ENCODE measurements at regions not wholly inside any gene's neighbourhood (a gene's known extent, or its start where the extent isn't known, plus 50 kb on each side); places are given as distances from the start of the nearest gene placed in this dataset.
"Not testable (repeated sequence)": the region's sequence is repeated elsewhere in the genome, so short reads cannot be mapped to it uniquely, and the experiment has no call there.

- no peak for DNase-seq (ENCODE audit: low spot score)
These were observed 308.9 kb upstream of the EXOC2 start for GRCh38 chr6:1001655-1002349.

GRCh38 chr6:999552-999951 is 306.6 kb upstream of the EXOC2 start:
- DNase-seq (ENCODE audit: low spot score), result no peak

GRCh38 chr6:998551-998950 is 305.6 kb upstream of the EXOC2 start:
- no peak for DNase-seq (ENCODE audit: low spot score)

GRCh38 chr6:996271-996852 is 303.4 kb upstream of the EXOC2 start:
- DNase-seq (ENCODE audit: low spot score), result no peak

GRCh38 chr6:991192-991591 is 298.3 kb upstream of the EXOC2 start:
- no peak for DNase-seq (ENCODE audit: low spot score)

- DNase-seq (ENCODE audit: low spot score), result no peak
These were observed 291.1 kb upstream of the EXOC2 start for GRCh38 chr6:984031-984430.

GRCh38 chr6:978937-979685 is 286.2 kb upstream of the EXOC2 start:
- DNase-seq (ENCODE audit: low spot score), result no peak

- DNase-seq (ENCODE audit: low spot score), result not testable (repeated sequence)
These were observed 284.3 kb upstream of the EXOC2 start for GRCh38 chr6:977226-977625.

- DNase-seq (ENCODE audit: low spot score), result no peak
These were observed 279.2 kb upstream of the EXOC2 start for GRCh38 chr6:971981-972640.

- no peak for DNase-seq (ENCODE audit: low spot score)
These were observed 275.9 kb upstream of the EXOC2 start for GRCh38 chr6:968791-969190.

GRCh38 chr6:967701-968100 is 274.8 kb upstream of the EXOC2 start:
- DNase-seq (ENCODE audit: low spot score), result no peak

GRCh38 chr6:965343-965742 is 272.4 kb upstream of the EXOC2 start:
- DNase-seq (ENCODE audit: low spot score), result no peak

- no peak for DNase-seq (ENCODE audit: low spot score)
These were observed 270.5 kb upstream of the EXOC2 start for GRCh38 chr6:963456-963855.

GRCh38 chr6:961407-961960 is 268.5 kb upstream of the EXOC2 start:
- no peak for DNase-seq (ENCODE audit: low spot score)

GRCh38 chr6:960356-960755 is 267.4 kb upstream of the EXOC2 start:
- no peak for DNase-seq (ENCODE audit: low spot score)

- DNase-seq (ENCODE audit: low spot score), result no peak
These were observed 265.5 kb upstream of the EXOC2 start for GRCh38 chr6:958488-958887.

GRCh38 chr6:951399-952181 is 258.7 kb upstream of the EXOC2 start:
- DNase-seq (ENCODE audit: low spot score), result peak; percentile 13

GRCh38 chr6:947235-947934 is 254.4 kb upstream of the EXOC2 start:
- no peak for DNase-seq (ENCODE audit: low spot score)

GRCh38 chr6:946546-946945 is 253.6 kb upstream of the EXOC2 start:
- DNase-seq (ENCODE audit: low spot score), result no peak

- no peak for DNase-seq (ENCODE audit: low spot score)
These were observed 246.8 kb upstream of the EXOC2 start for GRCh38 chr6:939526-940252.

Data from HuH-7.5 (cell line).